Dedifferentiated amniotic fluid mesenchymal stem cell (primary cell): ENCODE measurements at regions not wholly inside any gene's neighbourhood (a gene's known extent, or its start where the extent isn't known, plus 50 kb on each side); places are given as distances from the start of the nearest gene placed in this dataset.

Source experiments
- DNase-seq: peaks from one replicate; pipeline ENCODE4 v3.0.0-alpha.2; 2016; ENCODE audit errors: extremely low spot score

GRCh38 chr6:169895926-169896761 lies 144.7 kb downstream of the ERMARD start:
- DNase-seq = no peak

DNA sequence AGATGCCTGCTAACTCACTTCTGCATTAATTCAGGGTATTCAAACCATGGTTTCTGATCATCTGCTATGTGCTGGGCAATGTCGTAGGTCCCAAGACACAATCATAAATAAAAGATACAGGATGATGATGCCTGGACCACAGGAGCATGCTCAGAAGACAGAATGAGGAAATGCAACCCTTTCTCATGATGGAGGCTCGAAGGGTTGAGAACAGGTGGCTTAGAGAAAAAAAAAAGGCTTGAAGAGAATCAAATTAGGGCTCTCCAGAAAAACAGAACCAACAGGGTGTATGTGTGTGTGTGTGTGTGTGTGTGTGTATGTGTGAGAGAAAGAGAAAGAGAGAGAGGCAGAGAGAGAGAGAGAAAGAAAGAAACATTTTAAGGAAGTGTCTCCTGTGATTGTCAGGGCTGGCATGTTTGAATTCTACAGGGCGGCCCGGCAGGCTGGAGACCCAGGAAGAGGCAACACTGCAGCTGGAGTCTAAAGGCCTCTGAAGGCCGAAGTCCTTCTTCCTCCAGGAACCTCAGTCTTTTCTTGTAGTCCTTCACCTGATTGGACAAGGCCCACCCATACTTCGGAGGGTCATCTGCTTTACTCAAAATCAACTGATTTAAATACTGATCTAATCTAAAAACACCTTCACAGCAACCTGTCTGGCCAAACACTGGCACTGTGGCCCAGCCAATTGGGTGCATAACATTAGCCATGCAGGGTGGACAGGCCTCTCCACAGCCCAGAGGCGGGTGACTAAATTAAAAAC lies 143.8 kb downstream of the ERMARD start:
- no peak for DNase-seq

DNA sequence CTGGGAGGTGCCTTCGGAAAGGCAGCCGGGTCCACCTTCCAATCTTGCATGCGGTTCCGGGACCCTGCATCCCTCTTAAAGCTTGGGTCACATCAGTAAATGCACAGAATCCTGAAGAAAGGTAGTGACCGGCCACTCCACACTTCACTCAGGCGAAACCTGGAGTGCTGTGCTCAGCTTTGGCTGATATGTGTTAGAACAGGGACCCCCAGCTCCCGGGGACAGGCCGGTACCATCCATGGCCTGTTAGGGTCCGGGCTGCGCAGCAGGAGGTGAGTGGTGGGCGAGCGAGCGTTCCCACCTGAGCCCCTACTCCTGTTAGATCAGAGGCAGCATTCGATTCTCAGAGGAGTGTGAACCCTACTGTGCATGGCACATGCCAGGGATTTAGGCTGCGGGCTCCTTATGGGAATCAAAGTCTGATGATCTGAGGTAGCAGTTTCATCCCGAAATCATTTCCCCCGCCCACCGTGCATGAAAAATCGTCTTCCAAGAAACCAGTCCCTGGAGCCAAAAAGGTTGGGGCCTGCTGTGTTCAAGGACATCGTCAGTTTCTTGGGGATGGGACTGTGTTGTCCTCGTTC lies 143.0 kb downstream of the ERMARD start:
- no peak for DNase-seq

- no peak for DNase-seq
Observed at GRCh38 chr6:169893624-169894023, 142.2 kb downstream of the ERMARD start.

DNA sequence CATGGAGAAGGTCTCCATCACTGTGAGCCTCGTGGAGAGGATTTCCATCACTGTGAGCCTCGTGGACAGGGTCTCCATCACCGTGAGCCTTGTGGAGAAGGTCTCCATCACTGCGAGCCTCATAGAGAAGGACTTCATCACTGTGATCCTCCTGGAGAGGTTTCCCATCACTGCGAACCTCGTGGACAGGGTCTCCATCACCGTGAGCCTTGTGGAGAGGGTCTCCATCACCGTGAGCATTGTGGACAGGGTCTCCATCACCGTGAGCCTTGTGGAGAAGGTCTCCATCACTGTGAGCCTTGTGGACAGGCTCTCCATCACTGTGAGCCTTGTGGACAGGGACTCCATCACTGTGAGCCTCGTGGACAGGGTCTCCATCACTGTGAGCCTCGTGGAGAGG lies 140.4 kb downstream of the ERMARD start:
- no peak for DNase-seq

DNA sequence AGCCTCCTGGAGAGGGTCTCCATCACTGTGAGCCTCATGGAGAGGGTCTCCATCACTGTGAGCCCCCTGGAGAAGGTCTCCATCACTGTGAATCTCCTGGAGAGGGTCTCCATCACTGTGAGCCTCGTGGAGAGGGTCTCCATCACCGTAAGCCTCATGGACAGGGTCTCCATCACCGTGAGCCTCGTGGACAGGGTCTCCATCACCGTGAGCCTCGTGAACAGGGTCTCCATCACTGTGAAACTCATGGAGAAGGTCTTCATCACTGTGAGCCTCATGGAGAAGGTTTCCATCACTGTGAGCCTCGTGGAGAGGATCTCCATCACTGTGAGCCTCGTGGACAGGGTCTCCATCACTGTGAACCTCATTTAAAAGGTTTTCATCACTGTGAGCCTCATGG lies 140.0 kb downstream of the ERMARD start:
- DNase-seq = no peak

- DNase-seq = no peak
Observed at GRCh38 chr6:169890901-169891300, 139.5 kb downstream of the ERMARD start.

GRCh38 chr6:169890049-169890448 lies 138.6 kb downstream of the ERMARD start:
- DNase-seq = no peak

- DNase-seq = no peak
Observed at GRCh38 chr6:169887529-169888140, 136.2 kb downstream of the ERMARD start.

DNA sequence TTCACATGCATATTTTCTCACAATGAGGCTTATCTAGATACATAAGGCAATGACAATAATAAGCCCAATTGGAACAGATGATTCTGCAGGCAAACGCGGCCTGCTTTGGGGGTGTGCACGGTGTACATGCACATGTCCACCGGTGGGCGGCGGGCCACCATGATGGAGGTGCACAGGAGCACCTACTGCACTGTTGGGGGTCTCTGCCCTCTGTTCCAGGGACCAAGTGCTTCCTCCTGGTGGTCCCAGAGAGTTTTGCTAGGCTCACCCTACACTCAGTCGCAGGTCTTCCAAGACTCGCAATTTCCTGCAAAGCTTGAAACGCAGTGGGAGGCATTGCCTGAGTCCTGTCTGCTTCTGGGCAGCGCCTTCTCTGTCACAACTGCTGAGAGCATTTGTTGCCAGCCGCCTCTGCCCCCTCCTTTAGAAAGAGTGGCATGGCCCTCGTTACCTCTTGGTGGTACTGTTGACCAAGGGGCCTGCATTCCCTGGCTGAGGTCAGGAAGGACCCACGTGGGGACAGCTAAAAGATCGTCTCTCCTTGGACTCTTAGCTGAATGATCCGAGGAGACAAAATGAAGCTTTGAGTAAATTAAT lies 135.3 kb downstream of the ERMARD start:
- no peak for DNase-seq

- DNase-seq = no peak
Observed at GRCh38 chr6:169885831-169886230, 134.4 kb downstream of the ERMARD start.

GRCh38 chr6:169885131-169885530 lies 133.7 kb downstream of the ERMARD start:
- DNase-seq = no peak

DNA sequence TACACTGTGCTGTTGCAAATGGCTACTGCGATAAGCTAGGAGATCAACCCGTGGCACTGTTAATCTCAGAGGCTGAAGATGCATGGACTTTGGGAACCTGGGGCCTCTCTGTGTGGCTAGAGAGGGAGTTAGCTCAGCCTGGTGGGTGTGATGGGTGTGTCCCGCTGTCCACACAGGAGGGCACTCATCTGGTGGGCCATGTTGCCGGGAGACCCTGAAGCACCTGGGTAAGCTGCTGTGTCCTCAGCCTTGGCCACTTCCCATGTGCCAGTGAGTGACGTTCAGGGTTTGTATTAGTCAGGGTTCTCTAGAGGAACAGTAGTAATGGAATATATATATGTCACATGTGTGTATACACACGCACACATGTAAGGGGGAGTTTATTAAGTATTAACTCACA lies 132.7 kb downstream of the ERMARD start:
- no peak for DNase-seq

DNA sequence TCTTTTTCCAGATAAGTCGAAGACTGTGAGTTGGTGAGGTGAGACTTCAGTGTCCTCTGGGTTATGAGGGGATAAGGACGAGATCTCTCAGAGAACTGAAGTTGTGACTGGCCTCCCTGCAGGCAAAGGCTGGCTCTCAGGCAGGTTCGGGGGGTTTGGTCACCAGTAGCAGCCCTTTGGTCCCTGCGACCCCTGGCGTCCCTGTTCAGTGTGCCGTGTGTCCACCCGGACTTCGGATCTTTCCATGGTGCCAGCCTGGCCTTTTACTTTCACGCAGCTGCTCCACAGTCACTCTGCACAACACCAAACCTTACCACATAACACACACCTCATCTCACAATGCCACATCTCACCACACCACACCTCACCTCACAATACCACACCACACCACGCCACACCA lies 131.9 kb downstream of the ERMARD start:
- no peak for DNase-seq

GRCh38 chr6:169881976-169882375 lies 130.6 kb downstream of the ERMARD start:
- no peak for DNase-seq

- DNase-seq = no peak
Observed at GRCh38 chr6:169881398-169881797, 130.0 kb downstream of the ERMARD start.

DNA sequence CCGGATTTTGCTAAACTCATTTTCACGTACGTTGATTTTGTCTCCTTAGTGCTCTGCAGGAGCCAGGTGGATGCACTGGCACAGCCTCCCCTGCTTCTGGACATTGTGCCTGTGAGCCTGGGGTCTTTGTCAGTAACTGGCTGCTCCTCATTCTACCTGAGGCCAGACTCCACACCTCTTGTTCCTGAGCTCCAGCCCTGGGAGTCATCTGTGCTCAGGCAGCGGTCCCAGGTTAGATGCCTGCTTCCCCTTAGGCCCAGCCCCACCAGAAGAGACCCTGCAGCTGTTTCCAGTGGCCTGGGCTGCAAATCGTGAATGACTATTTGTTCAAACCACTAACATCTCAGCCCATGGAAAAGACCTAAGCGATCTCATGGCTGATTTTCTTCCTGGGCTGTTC lies 129.1 kb downstream of the ERMARD start:
- DNase-seq = no peak

DNA sequence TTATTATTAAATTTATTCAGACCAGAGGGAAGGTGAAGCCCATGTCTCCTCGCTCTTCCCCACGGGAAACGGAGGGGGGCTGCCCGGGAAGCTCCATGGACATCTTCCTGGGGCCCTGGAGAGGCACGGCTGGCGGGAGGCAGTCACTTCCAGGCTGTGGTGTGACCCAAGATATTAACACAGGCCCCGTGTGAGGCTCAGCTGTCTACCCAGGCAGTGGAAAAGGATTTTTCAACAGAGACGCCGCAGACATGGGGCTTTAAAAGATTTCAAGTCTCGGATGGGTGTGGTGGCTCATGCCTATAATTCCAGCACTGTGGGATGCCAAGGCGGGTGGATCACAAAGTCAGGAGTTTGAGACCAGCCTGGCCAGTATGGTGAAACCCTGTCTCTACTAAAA lies 117.9 kb downstream of the ERMARD start:
- DNase-seq = no peak

DNA sequence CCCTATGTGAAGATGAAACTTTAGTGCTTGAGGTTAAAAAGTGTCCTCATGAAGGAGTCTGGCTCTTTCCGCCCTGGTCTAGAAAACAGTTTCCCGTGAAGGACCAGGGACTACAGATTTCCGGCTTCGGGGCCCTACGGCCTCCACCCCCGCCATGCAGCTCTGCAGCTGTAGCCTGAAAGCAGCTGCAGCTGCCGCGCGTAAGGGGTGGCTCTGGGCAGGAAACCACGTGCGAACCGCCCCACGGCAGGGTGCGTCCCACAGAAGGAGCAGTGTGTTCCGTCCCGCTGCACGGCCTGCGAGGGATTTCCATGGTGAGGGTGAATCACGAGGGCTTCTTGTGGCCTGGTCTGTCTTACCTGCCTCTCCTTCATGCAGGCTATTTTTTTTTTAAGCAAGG lies 117.0 kb downstream of the ERMARD start:
- DNase-seq = no peak

DNA sequence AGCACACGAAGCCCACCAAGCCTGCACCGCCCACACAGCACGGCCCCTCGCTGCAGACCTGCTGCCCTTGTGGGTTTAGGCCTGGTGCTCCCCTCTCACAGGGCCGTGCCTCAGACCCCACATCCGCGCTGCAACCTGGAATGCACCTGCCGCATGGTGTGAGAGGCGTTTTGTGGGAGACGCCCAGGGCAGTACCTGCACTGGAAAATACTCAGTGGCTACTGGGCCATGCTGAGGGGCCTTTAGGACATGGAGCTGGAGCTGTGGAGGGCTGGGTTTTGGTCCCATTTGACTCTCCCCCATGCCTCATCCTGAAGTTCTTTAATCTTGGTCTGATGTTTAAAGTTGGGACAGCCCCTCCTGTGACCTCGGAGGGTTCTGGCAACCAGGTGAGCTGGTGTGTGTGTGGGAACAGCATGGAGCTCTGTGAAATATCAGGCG lies 116.3 kb downstream of the ERMARD start:
- no peak for DNase-seq

DNA sequence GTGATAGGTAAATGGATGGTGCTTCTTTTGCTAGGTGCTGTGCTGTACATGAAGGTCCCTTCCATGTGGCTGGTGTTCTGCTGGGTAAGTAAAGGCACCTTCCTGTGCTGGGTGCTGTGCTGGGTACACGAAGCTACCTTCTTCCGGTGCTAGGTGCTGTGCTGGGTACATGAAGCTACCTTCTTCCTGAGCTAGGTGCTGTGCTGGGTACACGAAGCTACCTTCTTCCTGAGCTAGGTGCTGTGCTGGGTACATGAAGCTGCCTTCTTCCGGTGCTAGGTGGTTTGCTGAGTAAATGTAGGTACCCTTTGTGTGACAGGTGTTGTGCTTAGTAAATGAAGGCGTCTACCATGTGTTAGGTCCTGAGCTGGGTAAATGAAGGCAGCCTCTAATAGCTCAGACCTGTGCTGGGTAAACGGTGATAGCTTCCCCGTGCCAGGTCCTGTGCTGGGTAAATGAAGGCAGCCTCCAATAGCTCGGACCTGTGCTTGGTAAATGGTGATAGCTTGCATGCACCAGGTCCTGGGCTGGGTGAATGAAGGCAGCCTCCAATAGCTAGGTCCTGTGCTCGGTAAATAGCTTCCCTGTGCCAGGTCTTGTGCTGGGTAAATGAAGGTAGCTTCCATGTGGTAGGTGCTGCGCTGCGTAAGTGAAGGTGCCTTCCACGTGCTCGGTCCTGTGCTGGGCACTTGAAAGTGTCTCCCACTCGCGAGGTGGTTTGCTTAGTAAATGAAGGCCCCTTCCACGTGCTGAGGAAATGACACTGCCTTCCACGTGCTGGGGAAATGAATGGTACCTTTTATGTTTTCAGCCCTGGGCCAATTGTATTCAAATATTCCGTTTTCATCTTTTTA lies 115.5 kb downstream of the ERMARD start:
- DNase-seq = no peak
